H9 (cell line): ENCODE measurements at regions not wholly inside any gene's neighbourhood (a gene's known extent, or its start where the extent isn't known, plus 50 kb on each side); places are given as distances from the start of the nearest gene placed in this dataset.

Experiments
- DNase-seq: peaks from one replicate; pipeline ENCODE4 v3.0.0-alpha.2; 2017
- H2AFZ ChIP-seq: one replicate; pipeline ENCODE4 v1.6.1; 2013; ENCODE audit warnings: mild to moderate bottlenecking, low read length, control low read depth, moderate library complexity
- H2AK5ac ChIP-seq: 2 replicates; pipeline ENCODE4 v1.6.1; 2013; ENCODE audit warnings: low read length, control low read depth, mixed read lengths; ENCODE audit not compliant: insufficient read length
- H2BK120ac ChIP-seq: one replicate; pipeline ENCODE4 v1.6.1; 2013; ENCODE audit warnings: low read depth, mild to moderate bottlenecking, low read length, control low read depth, inconsistent platforms; ENCODE audit not compliant: poor library complexity, severe bottlenecking
- H2BK12ac ChIP-seq: 2 replicates; pipeline ENCODE4 v1.6.1; 2013; ENCODE audit warnings: low read length, control low read depth, mixed read lengths, low read depth; ENCODE audit not compliant: insufficient read length
- H2BK15ac ChIP-seq: 2 replicates; pipeline ENCODE4 v1.6.1; 2013; ENCODE audit warnings: low read depth, low read length, control low read depth
- H2BK20ac ChIP-seq: one replicate; pipeline ENCODE4 v1.6.1; 2013; ENCODE audit warnings: low read depth, mild to moderate bottlenecking, low read length, control low read depth, inconsistent platforms; ENCODE audit not compliant: poor library complexity, severe bottlenecking
- H2BK5ac ChIP-seq: 2 replicates; pipeline ENCODE4 v1.6.1; 2013; ENCODE audit warnings: low read length, control low read depth, mixed read lengths; ENCODE audit not compliant: insufficient read length
- H3K14ac ChIP-seq: 2 replicates; pipeline ENCODE4 v1.6.1; 2013; ENCODE audit warnings: low read length, control low read depth; ENCODE audit not compliant: insufficient read depth
- H3K18ac ChIP-seq: 2 replicates; pipeline ENCODE4 v1.6.1; 2013; ENCODE audit warnings: low read depth, mild to moderate bottlenecking, mixed read lengths, low read length, control low read depth; ENCODE audit not compliant: insufficient read length
- H3K23ac ChIP-seq: 2 replicates; pipeline ENCODE4 v1.6.1; 2013; ENCODE audit warnings: low read length, control low read depth, mixed read lengths, low read depth; ENCODE audit not compliant: insufficient read length
- H3K23me2 ChIP-seq: 2 replicates; pipeline ENCODE4 v1.6.1; 2013; ENCODE audit warnings: low read depth, mild to moderate bottlenecking, mixed read lengths, low read length, control low read depth; ENCODE audit not compliant: insufficient read length, poor library complexity, severe bottlenecking
- H3K27ac ChIP-seq: 2 replicates; pipeline ENCODE4 v1.5.1; 2013; ENCODE audit warnings: low read length, control low read depth, mixed read lengths, low read depth; ENCODE audit not compliant: insufficient read length
- H3K27me3 ChIP-seq: 2 replicates; pipeline ENCODE4 v1.6.1; 2013; ENCODE audit warnings: low read length, control low read depth, inconsistent platforms; ENCODE audit not compliant: insufficient read depth
- H3K4ac ChIP-seq: 2 replicates; pipeline ENCODE4 v1.6.1; 2013; ENCODE audit warnings: low read depth, mild to moderate bottlenecking, control low read depth, inconsistent platforms, low read length, moderate library complexity
- H3K4me1 ChIP-seq: 2 replicates; pipeline ENCODE4 v1.6.1; 2013; ENCODE audit warnings: low read length, control low read depth, inconsistent platforms; ENCODE audit not compliant: insufficient read depth
- H3K4me2 ChIP-seq: 2 replicates; pipeline ENCODE4 v1.6.1; 2013; ENCODE audit warnings: low read length, control low read depth, mixed read lengths; ENCODE audit not compliant: insufficient read length, insufficient read depth
- H3K56ac ChIP-seq: 2 replicates; pipeline ENCODE4 v1.6.1; 2013; ENCODE audit warnings: low read depth, mild to moderate bottlenecking, mixed read lengths, low read length, control low read depth; ENCODE audit not compliant: insufficient read length
- H3K79me1 ChIP-seq: 2 replicates; pipeline ENCODE4 v1.6.1; 2013; ENCODE audit warnings: low read depth, mild to moderate bottlenecking, moderate library complexity, low read length, control low read depth, inconsistent platforms; ENCODE audit not compliant: insufficient read depth, poor library complexity, severe bottlenecking
- H3K79me2 ChIP-seq: 2 replicates; pipeline ENCODE4 v1.6.1; 2013; ENCODE audit warnings: low read length, control low read depth, inconsistent platforms; ENCODE audit not compliant: insufficient read depth
- H3K9ac ChIP-seq: 2 replicates; pipeline ENCODE4 v1.6.1; 2013; ENCODE audit warnings: low read length, control low read depth, mixed read lengths; ENCODE audit not compliant: insufficient read length; ENCODE audit errors: extremely low read depth
- H3K9me3 ChIP-seq: one replicate; pipeline ENCODE4 v1.6.1; 2013; ENCODE audit warnings: low read depth, low read length, inconsistent platforms; ENCODE audit not compliant: control insufficient read depth
- H3T11ph ChIP-seq: one replicate; pipeline ENCODE4 v1.6.1; 2013; ENCODE audit warnings: mild to moderate bottlenecking, low read length, control low read depth, inconsistent platforms
- H4K20me1 ChIP-seq: one replicate; pipeline ENCODE4 v1.6.1; 2013; ENCODE audit not compliant: control insufficient read depth, insufficient read length, insufficient read depth
- H4K5ac ChIP-seq: 2 replicates; pipeline ENCODE4 v1.6.1; 2013; ENCODE audit warnings: low read depth, mild to moderate bottlenecking, mixed read lengths, low read length, control low read depth; ENCODE audit not compliant: insufficient read length
- H4K8ac ChIP-seq: replicated peaks from 2 replicates; pipeline ENCODE4 v1.6.1; 2013; ENCODE audit warnings: low read length, control low read depth, mixed read lengths, low read depth; ENCODE audit not compliant: insufficient read length
- H4K91ac ChIP-seq: 2 replicates; pipeline ENCODE4 v1.6.1; 2013; ENCODE audit warnings: low read depth, mild to moderate bottlenecking, moderate library complexity, mixed read lengths, low read length, control low read depth; ENCODE audit not compliant: insufficient read length
- H3K27ac Mint-ChIP-seq, 3 experiments: 2 replicates in 2 of 3; 3 replicates in 1 of 3; pipeline ENCODE4 v1.8.0; 2020 to 2021; ENCODE audit warnings: mixed read lengths in 3 of 3, mild to moderate bottlenecking in 1 of 3, moderate library complexity in 1 of 3
- H3K27me3 Mint-ChIP-seq: 2 replicates; pipeline ENCODE4 v1.8.0; 2021; ENCODE audit warnings: low read depth, mild to moderate bottlenecking, moderate library complexity, mixed read lengths
- H3K36me3 Mint-ChIP-seq, 3 experiments: 2 replicates in 2 of 3; 3 replicates in 1 of 3; pipeline ENCODE4 v1.8.0; 2020 to 2021; ENCODE audit warnings: low read depth in 3 of 3, mixed read lengths in 3 of 3; ENCODE audit not compliant: insufficient read depth in 1 of 3
- H3K4me1 Mint-ChIP-seq, 2 experiments: 2 replicates each; pipeline ENCODE4 v1.8.0; 2020; ENCODE audit warnings: mixed read lengths in 2 of 2
- H3K4me3 Mint-ChIP-seq, 2 experiments: 2 replicates in 1 of 2; 3 replicates in 1 of 2; pipeline ENCODE4 v1.8.0; 2020 to 2021; ENCODE audit warnings: mild to moderate bottlenecking in 2 of 2, mixed read lengths in 2 of 2, moderate library complexity in 1 of 2
- H3K9me3 Mint-ChIP-seq, 2 experiments: 2 replicates in 1 of 2; 3 replicates in 1 of 2; pipeline ENCODE4 v1.8.0; 2020; ENCODE audit warnings: mild to moderate bottlenecking in 2 of 2, mixed read lengths in 2 of 2, moderate library complexity in 1 of 2
- WGBS: extraction: QIAGEN DNeasy Blood & Tissue Kit; methylation state at CpG from one replicate; pipeline ENCODE4 v1.1.7; 2013; ENCODE audit warnings: missing lambda C conversion rate, low lambda C conversion rate, mixed read lengths; ENCODE audit not compliant: insufficient read length; ENCODE audit errors: extremely low coverage; 5-methylcytosine and 5-hydroxymethylcytosine counted together
- TF ChIP-seq, protein P1 (sequence below): fragments of 200-600 bp; sonication (generic); conservative IDR thresholded peaks from 3 replicates; pipeline ENCODE4 v1.8.0; 2021; ENCODE audit warnings: antibody characterized with exemption, mild to moderate bottlenecking

DNA sequence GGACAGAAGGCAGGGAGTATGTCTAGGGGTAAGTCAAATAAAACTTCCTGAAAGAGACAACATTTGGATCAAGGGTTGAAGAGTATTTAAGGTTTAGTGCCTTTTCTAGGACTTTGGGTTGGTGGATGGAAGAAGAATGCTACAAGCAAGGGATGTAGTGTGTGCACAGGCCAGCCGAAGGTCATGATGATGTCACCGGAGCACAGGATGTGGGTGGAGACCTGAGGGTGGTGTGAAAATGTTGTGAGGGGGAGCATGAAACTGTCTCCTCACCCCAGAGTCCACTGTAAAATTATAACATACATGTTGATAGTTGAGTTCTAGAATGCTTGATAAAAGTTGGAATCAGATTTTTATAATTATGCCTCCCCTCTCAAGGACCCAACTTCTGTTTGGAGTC, 553.3 kb upstream of the SGCD start:
- Histone ChIP-seq H3K23me2 (no peaks in the 10 kb centered on the region), H2BK5ac (no peak overlapping the region), H3K79me1 (no peaks in the 10 kb centered on the region), H2AK5ac (no peak overlapping the region), H3K14ac (no peak overlapping the region), H3K4me2 (no peak overlapping the region), H2BK120ac (no peak overlapping the region), H3K56ac (no peak overlapping the region), H2AFZ (no peak overlapping the region), H4K5ac (no peak overlapping the region), H2BK15ac (no peak overlapping the region), H4K8ac (no peak overlapping the region), H4K20me1 (no peaks in the 10 kb centered on the region), H3K27ac (no peak overlapping the region), H4K91ac (no peak overlapping the region), H3K4ac (no peak overlapping the region), H3K4me1 (peaks cover 2% of the 10 kb centered on the region; the same call in 1 of the 2 replicates), H3K27me3 (no peaks in the 10 kb centered on the region), H3T11ph (no peak overlapping the region), H3K79me2 (no peaks in the 10 kb centered on the region), H3K23ac (no peak overlapping the region), H2BK20ac (no peak overlapping the region), H3K9me3 (no peaks in the 10 kb centered on the region), H3K9ac (no peak overlapping the region), H3K18ac (no peak overlapping the region), H2BK12ac (no peak overlapping the region)
- Mint-ChIP-seq H3K4me1 (peaks cover 9 to 10% of the 10 kb centered on the region in 2 experiments), H3K36me3 (peaks cover 2 to 5% (median 4%) of the 10 kb centered on the region in 3 experiments; a peak in 5 of 7 replicates), H3K9me3 (peaks cover 4 to 5% of the 10 kb centered on the region in 2 experiments; a peak in 3 of 5 replicates), H3K4me3 (no peak overlapping the region), H3K27ac (no peak overlapping the region), H3K27me3 (no peaks in the 10 kb centered on the region)
- no CpG with 5 or more reads among the region's 2 CpGs for WGBS
- TF ChIP-seq, protein P1, sequence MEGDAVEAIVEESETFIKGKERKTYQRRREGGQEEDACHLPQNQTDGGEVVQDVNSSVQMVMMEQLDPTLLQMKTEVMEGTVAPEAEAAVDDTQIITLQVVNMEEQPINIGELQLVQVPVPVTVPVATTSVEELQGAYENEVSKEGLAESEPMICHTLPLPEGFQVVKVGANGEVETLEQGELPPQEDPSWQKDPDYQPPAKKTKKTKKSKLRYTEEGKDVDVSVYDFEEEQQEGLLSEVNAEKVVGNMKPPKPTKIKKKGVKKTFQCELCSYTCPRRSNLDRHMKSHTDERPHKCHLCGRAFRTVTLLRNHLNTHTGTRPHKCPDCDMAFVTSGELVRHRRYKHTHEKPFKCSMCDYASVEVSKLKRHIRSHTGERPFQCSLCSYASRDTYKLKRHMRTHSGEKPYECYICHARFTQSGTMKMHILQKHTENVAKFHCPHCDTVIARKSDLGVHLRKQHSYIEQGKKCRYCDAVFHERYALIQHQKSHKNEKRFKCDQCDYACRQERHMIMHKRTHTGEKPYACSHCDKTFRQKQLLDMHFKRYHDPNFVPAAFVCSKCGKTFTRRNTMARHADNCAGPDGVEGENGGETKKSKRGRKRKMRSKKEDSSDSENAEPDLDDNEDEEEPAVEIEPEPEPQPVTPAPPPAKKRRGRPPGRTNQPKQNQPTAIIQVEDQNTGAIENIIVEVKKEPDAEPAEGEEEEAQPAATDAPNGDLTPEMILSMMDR: no peak
- no peak for DNase-seq
